ENCODE measurements at regions not wholly inside any gene's neighbourhood (a gene's known extent, or its start where the extent isn't known, plus 50 kb on each side); places are given as distances from the start of the nearest gene placed in this dataset.

- DNase-seq: no peak
These were observed 65.2 kb upstream of the FAM47B start for GRCh38 chrX:34877436-34877835.

- DNase-seq: no peak
These were observed 63.2 kb upstream of the FAM47B start for GRCh38 chrX:34879346-34879745.

GRCh38 chrX:34879886-34880285, 62.7 kb upstream of the FAM47B start:
- no peak for DNase-seq

- DNase-seq: no peak
These were observed 61.9 kb upstream of the FAM47B start for GRCh38 chrX:34880656-34881055.

- no peak for DNase-seq
These were observed 60.9 kb upstream of the FAM47B start for GRCh38 chrX:34881671-34882070.

GRCh38 chrX:34884817-34885216, 57.8 kb upstream of the FAM47B start:
- no peak for DNase-seq

GRCh38 chrX:34886011-34886410, 56.6 kb upstream of the FAM47B start:
- DNase-seq: no peak

- no peak for DNase-seq
These were observed 51.2 kb upstream of the FAM47B start for GRCh38 chrX:34891391-34891790.
